ENCODE measurements at regions not wholly inside any gene's neighbourhood (a gene's known extent, or its start where the extent isn't known, plus 50 kb on each side); places are given as distances from the start of the nearest gene placed in this dataset.

GRCh38 chr2:64350996-64351395, 103.0 kb upstream of the LGALSL start:
- no peaks in the 10 kb centered on the region for H3K4me1 ChIP-seq (ENCODE audit: control insufficient read depth in 1 of 2, insufficient read depth in 1 of 2, low read depth in 1 of 2, low read length in 1 of 2)
- H3K27ac ChIP-seq = no peak overlapping the region
- H3K27me3 ChIP-seq = peaks cover 14% of the 10 kb centered on the region
- H3K36me3 ChIP-seq = no peaks in the 10 kb centered on the region
- H3K4me3 ChIP-seq (ENCODE audit: low read depth in 1 of 2, low read length in 1 of 2) = no peak overlapping the region
- no peaks in the 10 kb centered on the region for H3K9me3 ChIP-seq
- no peak for TF ChIP-seq CTCF (IDR thresholded peaks at IDR 0.05)

GRCh38 chr2:64352292-64352691, 101.7 kb upstream of the LGALSL start:
- Histone ChIP-seq H3K9me3 (no peaks in the 10 kb centered on the region), H3K4me3 (ENCODE audit: low read depth in 1 of 2, low read length in 1 of 2) (no peak overlapping the region), H3K4me1 (ENCODE audit: control insufficient read depth in 1 of 2, insufficient read depth in 1 of 2, low read depth in 1 of 2, low read length in 1 of 2) (no peaks in the 10 kb centered on the region), H3K36me3 (no peaks in the 10 kb centered on the region), H3K27ac (no peak overlapping the region), H3K27me3 (peaks cover 27% of the 10 kb centered on the region)
- TF ChIP-seq CTCF (IDR thresholded peaks at IDR 0.05) = no peak

GRCh38 chr2:64354857-64355680, 98.9 kb upstream of the LGALSL start:
- no peaks in the 10 kb centered on the region for H3K36me3 ChIP-seq
- peaks cover 43% of the 10 kb centered on the region for H3K27me3 ChIP-seq
- H3K27ac ChIP-seq = no peak overlapping the region
- H3K4me1 ChIP-seq (ENCODE audit: control insufficient read depth in 1 of 2, insufficient read depth in 1 of 2, low read depth in 1 of 2, low read length in 1 of 2) = no peaks in the 10 kb centered on the region
- H3K4me3 ChIP-seq (ENCODE audit: low read depth in 1 of 2, low read length in 1 of 2) = no peak overlapping the region
- no peaks in the 10 kb centered on the region for H3K9me3 ChIP-seq
- no peak for TF ChIP-seq CTCF (IDR thresholded peaks at IDR 0.05)

- Histone ChIP-seq H3K4me1 (ENCODE audit: control insufficient read depth in 1 of 2, insufficient read depth in 1 of 2, low read depth in 1 of 2, low read length in 1 of 2) (no peaks in the 10 kb centered on the region), H3K27me3 (peaks cover 45% of the 10 kb centered on the region), H3K36me3 (no peaks in the 10 kb centered on the region), H3K4me3 (ENCODE audit: low read depth in 1 of 2, low read length in 1 of 2) (no peak overlapping the region), H3K9me3 (no peaks in the 10 kb centered on the region), H3K27ac (no peak overlapping the region)
- no peak for TF ChIP-seq CTCF (IDR thresholded peaks at IDR 0.05)
These were observed 97.1 kb upstream of the LGALSL start for GRCh38 chr2:64356906-64357305.

- H3K4me3 ChIP-seq (ENCODE audit: low read depth in 1 of 2, low read length in 1 of 2) = no peak overlapping the region
These were observed 94.6 kb upstream of the LGALSL start for GRCh38 chr2:64359171-64359891.

More at GRCh38 chr2:64359171-64359891, 94.6 kb upstream of the LGALSL start:
- Histone ChIP-seq H3K9me3 (no peaks in the 10 kb centered on the region), H3K27ac (no peak overlapping the region), H3K4me1 (ENCODE audit: control insufficient read depth in 1 of 2, insufficient read depth in 1 of 2, low read depth in 1 of 2, low read length in 1 of 2) (no peaks in the 10 kb centered on the region), H3K27me3 (peaks cover 45% of the 10 kb centered on the region), H3K36me3 (no peaks in the 10 kb centered on the region)
- TF ChIP-seq CTCF (IDR thresholded peaks at IDR 0.05) = no peak
